Liver (tissue), 8 donors: ENCODE measurements at regions not wholly inside any gene's neighbourhood (a gene's known extent, or its start where the extent isn't known, plus 50 kb on each side); places are given as distances from the start of the nearest gene placed in this dataset.

Experiments used
- DNase-seq: peaks from one replicate; pipeline ENCODE4 v3.0.0-alpha.2; 2017; ENCODE audit warnings: low spot score
- H3K27ac ChIP-seq, 2 donors: one replicate each; pipeline ENCODE4 v1.7.0; 2013; ENCODE audit warnings: inconsistent platforms in 2 of 2, low read length in 2 of 2, control low read depth in 1 of 2, low read depth in 1 of 2, mild to moderate bottlenecking in 1 of 2
- H3K27me3 ChIP-seq, 4 donors: one replicate each; pipeline versions ENCODE4 v1.6.1 to v1.7.0; 2013; ENCODE audit warnings: low read length in 3 of 4, inconsistent platforms in 1 of 4, mild to moderate bottlenecking in 1 of 4, moderate library complexity in 1 of 4; ENCODE audit not compliant: control insufficient read depth in 4 of 4, insufficient read depth in 4 of 4
- H3K36me3 ChIP-seq, 4 donors: one replicate each; pipeline versions ENCODE4 v1.6.1 to v1.7.0; 2013; ENCODE audit warnings: low read length in 3 of 4, mild to moderate bottlenecking in 3 of 4, low read depth in 1 of 4, moderate library complexity in 1 of 4; ENCODE audit not compliant: control insufficient read depth in 4 of 4, insufficient read depth in 3 of 4
- H3K4me1 ChIP-seq, 4 donors: one replicate each; pipeline versions ENCODE4 v1.6.1 to v1.7.0; 2013; ENCODE audit warnings: low read length in 3 of 4, mild to moderate bottlenecking in 3 of 4, moderate library complexity in 1 of 4; ENCODE audit not compliant: control insufficient read depth in 4 of 4, insufficient read depth in 4 of 4
- H3K4me3 ChIP-seq, 3 donors: one replicate each; pipeline versions ENCODE4 v1.6.1 to v1.7.0; 2013; ENCODE audit warnings: low read length in 3 of 3, control low read depth in 1 of 3, low read depth in 1 of 3, mild to moderate bottlenecking in 1 of 3
- H3K9ac ChIP-seq, 2 donors: one replicate each; pipeline ENCODE4 v1.7.0; 2013; ENCODE audit warnings: low read length in 2 of 2, mild to moderate bottlenecking in 2 of 2, moderate library complexity in 2 of 2, control low read depth in 1 of 2, low read depth in 1 of 2
- H3K9me3 ChIP-seq, 4 donors: one replicate each; pipeline versions ENCODE4 v1.6.1 to v1.7.0; 2013; ENCODE audit warnings: low read length in 3 of 4; ENCODE audit not compliant: control insufficient read depth in 4 of 4
- EGR1 ChIP-seq, 2 donors: IDR thresholded peaks; 2 replicates each; pipeline ENCODE4 v1.6.1; 2016 to 2018; ENCODE audit warnings: antibody characterized with exemption in 2 of 2, low read depth in 2 of 2
- FOXA1 ChIP-seq: IDR thresholded peaks from 2 replicates; pipeline ENCODE4 v1.6.1; 2016; ENCODE audit warnings: antibody characterized with exemption
- FOXA2 ChIP-seq: IDR thresholded peaks from 2 replicates; pipeline ENCODE4 v1.6.1; 2016; ENCODE audit warnings: antibody characterized with exemption
- GABPA ChIP-seq, 2 donors: IDR thresholded peaks in 1 of 2; conservative IDR thresholded peaks in 1 of 2; 2 replicates each; pipeline ENCODE4 v1.6.1; 2016; ENCODE audit warnings: antibody characterized with exemption in 2 of 2, mild to moderate bottlenecking in 1 of 2, moderate library complexity in 1 of 2
- HNF4A ChIP-seq, 2 donors: conservative IDR thresholded peaks; 2 replicates each; pipeline ENCODE4 v1.6.1; 2016; ENCODE audit warnings: antibody characterized with exemption in 2 of 2, mild to moderate bottlenecking in 2 of 2
- HNF4G ChIP-seq: IDR thresholded peaks from 2 replicates; pipeline ENCODE4 v1.6.1; 2016; ENCODE audit warnings: antibody characterized with exemption
- NR2F2 ChIP-seq: IDR thresholded peaks from 2 replicates; pipeline ENCODE4 v1.6.1; 2016; ENCODE audit warnings: antibody characterized with exemption
- RAD21 ChIP-seq, 2 donors: IDR thresholded peaks; 2 replicates each; pipeline ENCODE4 v1.6.1; 2016; ENCODE audit warnings: antibody characterized with exemption in 2 of 2, mild to moderate bottlenecking in 2 of 2
- RXRA ChIP-seq, 2 donors: IDR thresholded peaks; 2 replicates each; pipeline ENCODE4 v1.6.1; 2017 to 2018; ENCODE audit warnings: antibody characterized with exemption in 2 of 2, mild to moderate bottlenecking in 1 of 2
- SP1 ChIP-seq: IDR thresholded peaks from 2 replicates; pipeline ENCODE4 v1.6.1; 2018; ENCODE audit warnings: antibody characterized with exemption, mild to moderate bottlenecking
- TAF1 ChIP-seq: conservative IDR thresholded peaks from 2 replicates; pipeline ENCODE4 v1.6.1; 2016; ENCODE audit warnings: antibody characterized with exemption, mild to moderate bottlenecking
- YY1 ChIP-seq: IDR thresholded peaks from 2 replicates; pipeline ENCODE4 v1.6.1; 2016; ENCODE audit warnings: antibody characterized with exemption, mild to moderate bottlenecking
- WGBS: extraction: QIAGEN DNeasy Blood & Tissue Kit; methylation state at CpG from one replicate; pipeline ENCODE4 v1.1.7; 2013; 5-methylcytosine and 5-hydroxymethylcytosine counted together
- TF ChIP-seq, protein P1 (sequence below): IDR thresholded peaks from 2 replicates; pipeline ENCODE4 v1.6.1; 2016; ENCODE audit warnings: antibody characterized with exemption
- TF ChIP-seq, protein P2 (sequence below): IDR thresholded peaks from 2 replicates; pipeline ENCODE4 v1.6.1; 2016; ENCODE audit warnings: antibody characterized with exemption
- TF ChIP-seq, protein P3 (sequence below): IDR thresholded peaks from 2 replicates; pipeline ENCODE4 v1.6.1; 2016; ENCODE audit warnings: antibody characterized with exemption
- TF ChIP-seq, protein P4 (sequence below): fragments of 150-350 bp; IDR thresholded peaks from 2 replicates; pipeline ENCODE4 v1.5.1; 2017; ENCODE audit warnings: improper control_type of control experiment, low read depth, low read length; ENCODE audit not compliant: missing input control
- donor health status: healthy.
- donor health status: healthy.
- donor health status: healthy.
- donor health status: healthy.
- donor health status: healthy.

DNA sequence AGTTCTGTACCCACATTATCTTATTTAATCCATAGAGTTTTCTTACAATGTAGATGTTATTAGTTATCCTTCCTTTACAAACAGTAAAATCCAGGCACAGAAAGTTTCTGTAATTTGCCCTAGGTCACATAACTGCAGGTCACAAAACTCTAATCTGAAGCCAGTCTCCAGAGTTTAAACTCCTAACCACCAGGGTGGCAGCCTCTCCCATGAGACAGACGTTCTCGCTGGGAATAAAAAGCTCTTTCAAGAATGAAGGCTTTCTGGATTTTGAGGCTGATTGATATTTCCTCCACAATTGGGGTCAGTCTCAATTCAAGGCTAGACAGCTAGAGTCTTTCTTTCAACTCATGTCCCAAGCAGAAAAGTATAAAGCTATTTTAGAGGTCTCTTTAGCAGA is 95.8 kb upstream of the PLEKHG7 start:
- 55% methylated on average over 2 of the region's 2 CpGs for WGBS
- Histone ChIP-seq H3K4me1 (peaks cover 0 to 2% (median 0%) of the 10 kb centered on the region in 4 donors), H3K27ac (no peak overlapping the region), H3K9me3 (no peaks in the 10 kb centered on the region), H3K27me3 (no peaks in the 10 kb centered on the region), H3K9ac (no peak overlapping the region), H3K36me3 (no peaks in the 10 kb centered on the region), H3K4me3 (no peak overlapping the region)
- DNase-seq: no peak
- no peak for TF ChIP-seq GABPA (IDR thresholded peaks at IDR 0.05 in 1 of 2, conservative IDR thresholded peaks at IDR 0.05 in 1 of 2)
- peak in 1 of 2 donors; percentile 28 for TF ChIP-seq RAD21 (IDR thresholded peaks at IDR 0.05)
- TF ChIP-seq RXRA (IDR thresholded peaks at IDR 0.05): peak in 1 of 2 donors; percentile 5

DNA sequence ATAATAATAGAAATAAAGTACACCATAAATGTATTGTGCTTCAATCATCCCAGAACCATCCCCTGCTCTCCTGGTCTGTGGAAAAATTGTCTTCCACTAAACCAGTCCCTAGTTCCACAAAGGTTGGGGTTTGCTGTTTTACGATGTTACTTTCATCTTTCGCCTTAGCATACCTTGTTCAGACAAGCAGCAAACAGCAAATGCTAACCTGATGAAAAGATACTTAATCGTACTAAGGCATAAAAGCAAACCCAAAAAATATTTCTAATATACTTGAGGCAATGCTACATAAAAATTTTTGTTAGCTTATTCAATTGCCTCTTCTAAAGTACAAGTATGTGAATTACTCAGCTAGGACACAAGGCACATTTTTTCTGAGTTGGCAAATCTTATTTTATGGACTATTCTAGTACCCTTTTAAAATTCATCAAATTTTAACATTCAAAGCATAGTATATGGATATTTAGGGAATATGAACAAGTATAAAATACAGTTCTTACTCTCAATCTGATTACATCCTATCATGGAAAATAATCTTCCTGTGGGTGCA is 97.1 kb upstream of the PLEKHG7 start:
- WGBS: 82% methylated on average over 3 of the region's 3 CpGs

DNA sequence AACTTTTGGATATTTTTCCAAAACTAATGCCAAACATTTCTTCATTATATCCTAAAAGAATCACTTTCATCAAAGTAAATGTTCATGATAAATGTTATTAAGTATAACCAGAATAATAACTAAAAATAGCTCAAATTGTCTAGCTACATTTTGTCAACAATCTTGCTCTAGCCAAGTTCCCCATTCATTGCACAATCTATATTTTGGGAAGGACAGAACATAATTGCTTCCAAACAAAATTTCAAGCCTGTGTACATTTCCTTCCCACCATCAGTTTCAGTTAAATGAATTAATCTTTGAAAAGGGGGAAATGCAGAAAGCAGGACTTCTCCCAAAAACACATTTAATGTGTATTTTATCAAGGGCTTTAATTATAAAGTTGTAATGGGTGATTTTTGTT is 98.0 kb upstream of the PLEKHG7 start:
- Histone ChIP-seq H3K27ac (no peak overlapping the region), H3K4me1 (peaks cover 0 to 2% (median 0%) of the 10 kb centered on the region in 4 donors), H3K9ac (no peak overlapping the region), H3K4me3 (no peak overlapping the region), H3K9me3 (peaks cover 0 to 3% (median 0%) of the 10 kb centered on the region in 4 donors), H3K36me3 (no peaks in the 10 kb centered on the region), H3K27me3 (no peaks in the 10 kb centered on the region)
- TF ChIP-seq RAD21 (IDR thresholded peaks at IDR 0.05) (peak in 1 of 2 donors; percentile 5), FOXA1 (no peak)
- TF ChIP-seq, protein P1, sequence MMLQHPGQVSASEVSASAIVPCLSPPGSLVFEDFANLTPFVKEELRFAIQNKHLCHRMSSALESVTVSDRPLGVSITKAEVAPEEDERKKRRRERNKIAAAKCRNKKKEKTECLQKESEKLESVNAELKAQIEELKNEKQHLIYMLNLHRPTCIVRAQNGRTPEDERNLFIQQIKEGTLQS: no peak
- TF ChIP-seq, protein P2, sequence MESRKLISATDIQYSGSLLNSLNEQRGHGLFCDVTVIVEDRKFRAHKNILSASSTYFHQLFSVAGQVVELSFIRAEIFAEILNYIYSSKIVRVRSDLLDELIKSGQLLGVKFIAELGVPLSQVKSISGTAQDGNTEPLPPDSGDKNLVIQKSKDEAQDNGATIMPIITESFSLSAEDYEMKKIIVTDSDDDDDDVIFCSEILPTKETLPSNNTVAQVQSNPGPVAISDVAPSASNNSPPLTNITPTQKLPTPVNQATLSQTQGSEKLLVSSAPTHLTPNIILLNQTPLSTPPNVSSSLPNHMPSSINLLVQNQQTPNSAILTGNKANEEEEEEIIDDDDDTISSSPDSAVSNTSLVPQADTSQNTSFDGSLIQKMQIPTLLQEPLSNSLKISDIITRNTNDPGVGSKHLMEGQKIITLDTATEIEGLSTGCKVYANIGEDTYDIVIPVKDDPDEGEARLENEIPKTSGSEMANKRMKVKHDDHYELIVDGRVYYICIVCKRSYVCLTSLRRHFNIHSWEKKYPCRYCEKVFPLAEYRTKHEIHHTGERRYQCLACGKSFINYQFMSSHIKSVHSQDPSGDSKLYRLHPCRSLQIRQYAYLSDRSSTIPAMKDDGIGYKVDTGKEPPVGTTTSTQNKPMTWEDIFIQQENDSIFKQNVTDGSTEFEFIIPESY: no peak
- DNase-seq: no peak

More for the DNA sequence above, 97.1 kb upstream of the PLEKHG7 start:
- H3K4me1 ChIP-seq: peaks cover 0 to 2% (median 0%) of the 10 kb centered on the region in 4 donors
- no peak overlapping the region for H3K4me3 ChIP-seq
- no peak for DNase-seq
- no peaks in the 10 kb centered on the region for H3K9me3 ChIP-seq
- H3K27me3 ChIP-seq: no peaks in the 10 kb centered on the region
- H3K27ac ChIP-seq: no peak overlapping the region
- no peaks in the 10 kb centered on the region for H3K36me3 ChIP-seq
- no peak overlapping the region for H3K9ac ChIP-seq
- TF ChIP-seq FOXA2: no peak
- TF ChIP-seq RXRA (IDR thresholded peaks at IDR 0.05): no peak
- no peak for TF ChIP-seq HNF4G

DNA sequence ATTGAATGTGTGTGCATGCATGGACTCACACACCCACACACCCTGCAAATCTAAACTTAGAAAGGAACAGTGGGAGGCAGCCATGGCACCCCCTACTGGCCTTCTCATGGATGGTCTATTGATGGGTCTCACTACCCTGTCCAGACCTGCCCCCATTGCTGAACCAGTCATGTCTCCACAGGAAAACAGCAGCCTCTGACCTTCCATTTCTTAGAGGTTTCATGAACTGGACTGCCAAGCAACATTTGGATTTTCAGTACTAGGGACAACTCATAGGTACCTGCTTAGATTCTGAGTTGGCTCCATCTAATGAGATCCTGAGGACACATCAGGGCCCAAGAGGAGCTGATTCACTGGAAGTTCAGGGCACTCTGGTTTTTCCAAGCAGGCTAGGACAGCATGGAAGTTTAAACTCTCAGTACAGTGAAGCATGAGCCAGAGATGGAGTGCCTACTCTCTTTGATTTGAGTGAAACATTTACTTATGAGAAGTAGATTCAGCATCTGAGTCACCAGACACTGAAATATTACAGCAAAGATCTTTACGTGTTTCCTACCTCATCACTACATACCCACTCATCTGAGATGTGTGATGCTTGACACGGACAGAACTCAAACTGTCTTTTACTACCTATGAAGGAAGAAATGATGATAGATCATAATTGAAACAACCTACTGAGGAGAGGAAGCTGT is 98.9 kb upstream of the PLEKHG7 start:
- WGBS: 95% methylated on average over 2 of the region's 2 CpGs
- no peaks in the 10 kb centered on the region for H3K36me3 ChIP-seq
- no peaks in the 10 kb centered on the region for H3K27me3 ChIP-seq
- H3K27ac ChIP-seq: no peak overlapping the region
- H3K4me1 ChIP-seq: peaks cover 0 to 2% (median 0%) of the 10 kb centered on the region in 4 donors
- DNase-seq: no peak
- H3K9ac ChIP-seq: no peak overlapping the region
- H3K4me3 ChIP-seq: no peak overlapping the region
- peaks cover 0 to 4% (median 0%) of the 10 kb centered on the region in 4 donors for H3K9me3 ChIP-seq
- TF ChIP-seq TAF1: no peak
- TF ChIP-seq HNF4A (conservative IDR thresholded peaks at IDR 0.05): no peak
- no peak for TF ChIP-seq HNF4G
- no peak for TF ChIP-seq EGR1 (IDR thresholded peaks at IDR 0.05; ENCODE audit: low read depth in 2 of 2)
- TF ChIP-seq YY1: no peak
- TF ChIP-seq, protein P3, sequence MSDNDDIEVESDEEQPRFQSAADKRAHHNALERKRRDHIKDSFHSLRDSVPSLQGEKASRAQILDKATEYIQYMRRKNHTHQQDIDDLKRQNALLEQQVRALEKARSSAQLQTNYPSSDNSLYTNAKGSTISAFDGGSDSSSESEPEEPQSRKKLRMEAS: no peak
- TF ChIP-seq NR2F2: no peak
- no peak for TF ChIP-seq FOXA1
- TF ChIP-seq, protein P2: no peak
- no peak for TF ChIP-seq FOXA2
- no peak for TF ChIP-seq SP1
- TF ChIP-seq RAD21 (IDR thresholded peaks at IDR 0.05): no peak
- TF ChIP-seq, protein P1: no peak
- TF ChIP-seq, protein P4, sequence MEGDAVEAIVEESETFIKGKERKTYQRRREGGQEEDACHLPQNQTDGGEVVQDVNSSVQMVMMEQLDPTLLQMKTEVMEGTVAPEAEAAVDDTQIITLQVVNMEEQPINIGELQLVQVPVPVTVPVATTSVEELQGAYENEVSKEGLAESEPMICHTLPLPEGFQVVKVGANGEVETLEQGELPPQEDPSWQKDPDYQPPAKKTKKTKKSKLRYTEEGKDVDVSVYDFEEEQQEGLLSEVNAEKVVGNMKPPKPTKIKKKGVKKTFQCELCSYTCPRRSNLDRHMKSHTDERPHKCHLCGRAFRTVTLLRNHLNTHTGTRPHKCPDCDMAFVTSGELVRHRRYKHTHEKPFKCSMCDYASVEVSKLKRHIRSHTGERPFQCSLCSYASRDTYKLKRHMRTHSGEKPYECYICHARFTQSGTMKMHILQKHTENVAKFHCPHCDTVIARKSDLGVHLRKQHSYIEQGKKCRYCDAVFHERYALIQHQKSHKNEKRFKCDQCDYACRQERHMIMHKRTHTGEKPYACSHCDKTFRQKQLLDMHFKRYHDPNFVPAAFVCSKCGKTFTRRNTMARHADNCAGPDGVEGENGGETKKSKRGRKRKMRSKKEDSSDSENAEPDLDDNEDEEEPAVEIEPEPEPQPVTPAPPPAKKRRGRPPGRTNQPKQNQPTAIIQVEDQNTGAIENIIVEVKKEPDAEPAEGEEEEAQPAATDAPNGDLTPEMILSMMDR: no peak
